ENCODE measurements at regions not wholly inside any gene's neighbourhood (a gene's known extent, or its start where the extent isn't known, plus 50 kb on each side); places are given as distances from the start of the nearest gene placed in this dataset.

- TF ChIP-seq CTCF (IDR thresholded peaks at IDR 0.05): no peak
- TF ChIP-seq EZH2phosphoT487 (IDR thresholded peaks at IDR 0.05): no peak
Measured at GRCh38 chr17:22460461-22461063, 768.2 kb downstream of the KCNJ18 start.

Measured in neural progenitor cell (in vitro differentiated cells).